Astrocyte (in vitro differentiated cells and primary cell): ENCODE measurements at regions not wholly inside any gene's neighbourhood (a gene's known extent, or its start where the extent isn't known, plus 50 kb on each side); places are given as distances from the start of the nearest gene placed in this dataset.

ENCODE experiments used
- DNase-seq: peaks from one replicate; pipeline ENCODE4 v3.0.0-alpha.2; 2010; ENCODE audit warnings: low read depth
- FAIRE-seq: peaks from 2 replicates; lab custom pipeline; 2011; peaks lifted over from hg19 to GRCh38; lab: Jason Lieb, UNC
- H2AFZ ChIP-seq: 2 replicates; pipeline ENCODE4 v1.6.0; 2012; ENCODE audit warnings: low read depth, low read length, inconsistent platforms
- H3K27ac ChIP-seq: 2 replicates; pipeline ENCODE4 v1.5.1; 2011; ENCODE audit warnings: low read depth, low read length, inconsistent platforms
- H3K27me3 ChIP-seq: 2 replicates; pipeline ENCODE4 v1.6.0; 2011; ENCODE audit warnings: low read length, inconsistent platforms; ENCODE audit not compliant: insufficient read depth
- H3K36me3 ChIP-seq: 2 replicates; pipeline ENCODE4 v1.5.1; 2011; ENCODE audit warnings: low read length, inconsistent platforms; ENCODE audit not compliant: insufficient read depth
- H3K4me1 ChIP-seq: 2 replicates; pipeline ENCODE4 v1.5.1; 2011; ENCODE audit warnings: low read length, inconsistent platforms; ENCODE audit not compliant: insufficient read depth
- H3K4me2 ChIP-seq: 2 replicates; pipeline ENCODE4 v1.6.0; 2012; ENCODE audit warnings: low read length, inconsistent platforms
- H3K4me3 ChIP-seq: 2 replicates; pipeline ENCODE4 v1.5.1; 2011; ENCODE audit warnings: low read depth, mild to moderate bottlenecking, low read length, inconsistent platforms; ENCODE audit not compliant: insufficient read depth
- H3K79me2 ChIP-seq: 2 replicates; pipeline ENCODE4 v1.6.0; 2012; ENCODE audit warnings: mild to moderate bottlenecking, low read length, inconsistent platforms; ENCODE audit not compliant: insufficient read depth
- H3K9ac ChIP-seq: 2 replicates; pipeline ENCODE4 v1.6.0; 2012; ENCODE audit warnings: mild to moderate bottlenecking, low read length, inconsistent platforms
- H3K9me3 ChIP-seq: 2 replicates; pipeline ENCODE4 v1.5.1; 2012; ENCODE audit warnings: low read depth, mild to moderate bottlenecking, low read length, inconsistent platforms; ENCODE audit not compliant: insufficient read depth
- H4K20me1 ChIP-seq: 2 replicates; pipeline ENCODE4 v1.6.0; 2012; ENCODE audit warnings: low read length, inconsistent platforms; ENCODE audit not compliant: insufficient read depth
- H3K27ac Mint-ChIP-seq: one replicate; pipeline ENCODE4 v1.8.0; 2021; ENCODE audit warnings: mild to moderate bottlenecking, mixed read lengths; ENCODE audit not compliant: unreplicated experiment
- H3K27me3 Mint-ChIP-seq: one replicate; pipeline ENCODE4 v1.8.0; 2021; ENCODE audit warnings: low read depth, mixed read lengths; ENCODE audit not compliant: unreplicated experiment
- H3K36me3 Mint-ChIP-seq: one replicate; pipeline ENCODE4 v1.8.0; 2021; ENCODE audit warnings: low read depth, mixed read lengths; ENCODE audit not compliant: unreplicated experiment
- H3K4me1 Mint-ChIP-seq: one replicate; pipeline ENCODE4 v1.8.0; 2021; ENCODE audit warnings: low read depth, mixed read lengths; ENCODE audit not compliant: unreplicated experiment
- H3K4me3 Mint-ChIP-seq: one replicate; pipeline ENCODE4 v1.8.0; 2021; ENCODE audit warnings: mild to moderate bottlenecking, moderate library complexity, mixed read lengths; ENCODE audit not compliant: unreplicated experiment
- H3K9me3 Mint-ChIP-seq: one replicate; pipeline ENCODE4 v1.8.0; 2021; ENCODE audit warnings: mild to moderate bottlenecking, mixed read lengths; ENCODE audit not compliant: unreplicated experiment
- EZH2 ChIP-seq: IDR thresholded peaks from 2 replicates; pipeline ENCODE4 v1.6.1; 2012; ENCODE audit warnings: mild to moderate bottlenecking, low read length, inconsistent platforms; ENCODE audit not compliant: insufficient read depth
- TF ChIP-seq, protein P1 (sequence below): IDR thresholded peaks from 2 replicates; pipeline ENCODE4 v1.5.1; 2011; ENCODE audit warnings: low read depth, mild to moderate bottlenecking, inconsistent platforms, low read length, moderate library complexity; ENCODE audit not compliant: insufficient read depth

DNA sequence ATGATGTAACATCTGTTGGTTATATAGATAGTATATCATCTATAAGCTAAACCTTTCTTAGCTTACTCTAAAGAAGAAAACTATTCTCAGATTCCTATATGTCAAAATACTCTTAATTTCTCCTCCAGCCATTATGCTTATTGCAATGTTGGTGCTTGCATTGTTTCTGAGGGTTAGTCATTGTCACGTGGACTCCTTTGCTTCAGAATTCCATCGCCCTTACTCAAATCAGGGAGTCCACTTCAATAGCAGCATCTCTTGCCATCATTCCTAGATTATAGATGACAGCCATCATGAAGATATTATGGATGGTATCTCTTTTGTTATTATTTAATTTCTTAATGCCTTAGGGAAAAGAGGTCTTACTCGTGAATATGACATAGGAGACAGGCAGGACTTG, 776.1 kb downstream of the TENT5A start:
- H3K9me3 ChIP-seq, result no peaks in the 10 kb centered on the region
- H3K4me2 ChIP-seq, result no peak overlapping the region
- H3K9ac ChIP-seq, result no peak overlapping the region
- DNase-seq, result no peak
- TF ChIP-seq EZH2, result no peak
- TF ChIP-seq, protein P1, sequence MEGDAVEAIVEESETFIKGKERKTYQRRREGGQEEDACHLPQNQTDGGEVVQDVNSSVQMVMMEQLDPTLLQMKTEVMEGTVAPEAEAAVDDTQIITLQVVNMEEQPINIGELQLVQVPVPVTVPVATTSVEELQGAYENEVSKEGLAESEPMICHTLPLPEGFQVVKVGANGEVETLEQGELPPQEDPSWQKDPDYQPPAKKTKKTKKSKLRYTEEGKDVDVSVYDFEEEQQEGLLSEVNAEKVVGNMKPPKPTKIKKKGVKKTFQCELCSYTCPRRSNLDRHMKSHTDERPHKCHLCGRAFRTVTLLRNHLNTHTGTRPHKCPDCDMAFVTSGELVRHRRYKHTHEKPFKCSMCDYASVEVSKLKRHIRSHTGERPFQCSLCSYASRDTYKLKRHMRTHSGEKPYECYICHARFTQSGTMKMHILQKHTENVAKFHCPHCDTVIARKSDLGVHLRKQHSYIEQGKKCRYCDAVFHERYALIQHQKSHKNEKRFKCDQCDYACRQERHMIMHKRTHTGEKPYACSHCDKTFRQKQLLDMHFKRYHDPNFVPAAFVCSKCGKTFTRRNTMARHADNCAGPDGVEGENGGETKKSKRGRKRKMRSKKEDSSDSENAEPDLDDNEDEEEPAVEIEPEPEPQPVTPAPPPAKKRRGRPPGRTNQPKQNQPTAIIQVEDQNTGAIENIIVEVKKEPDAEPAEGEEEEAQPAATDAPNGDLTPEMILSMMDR, result no peak
- Mint-ChIP-seq H3K4me1 (no peaks in the 10 kb centered on the region), H3K36me3 (no peaks in the 10 kb centered on the region), H3K4me3 (no peak overlapping the region), H3K27ac (no peak overlapping the region), H3K9me3 (no peaks in the 10 kb centered on the region), H3K27me3 (no peaks in the 10 kb centered on the region)
- FAIRE-seq, result no peak
- H3K27ac ChIP-seq, result no peak overlapping the region
- H3K4me1 ChIP-seq, result no peaks in the 10 kb centered on the region
- H2AFZ ChIP-seq, result no peak overlapping the region
- H3K27me3 ChIP-seq, result no peaks in the 10 kb centered on the region
- H4K20me1 ChIP-seq, result no peaks in the 10 kb centered on the region
- H3K4me3 ChIP-seq, result no peak overlapping the region
- H3K79me2 ChIP-seq, result no peaks in the 10 kb centered on the region
- no peaks in the 10 kb centered on the region for H3K36me3 ChIP-seq

GRCh38 chr6:80974579-80974978, 777.9 kb downstream of the TENT5A start:
- Mint-ChIP-seq H3K27me3 (no peaks in the 10 kb centered on the region), H3K4me3 (no peak overlapping the region), H3K9me3 (no peaks in the 10 kb centered on the region), H3K36me3 (no peaks in the 10 kb centered on the region), H3K27ac (no peak overlapping the region), H3K4me1 (no peaks in the 10 kb centered on the region)
- TF ChIP-seq EZH2, result no peak
- FAIRE-seq (no peak), DNase-seq (no peak)
- Histone ChIP-seq H3K27ac (no peak overlapping the region), H2AFZ (no peak overlapping the region), H3K36me3 (no peaks in the 10 kb centered on the region), H3K79me2 (no peaks in the 10 kb centered on the region), H3K4me3 (no peak overlapping the region), H4K20me1 (no peaks in the 10 kb centered on the region), H3K9me3 (no peaks in the 10 kb centered on the region), H3K27me3 (no peaks in the 10 kb centered on the region), H3K4me1 (no peaks in the 10 kb centered on the region), H3K4me2 (no peak overlapping the region), H3K9ac (no peak overlapping the region)

GRCh38 chr6:80969439-80969838, 783.0 kb downstream of the TENT5A start:
- H3K27me3 ChIP-seq, result no peaks in the 10 kb centered on the region
- no peaks in the 10 kb centered on the region for H3K4me1 ChIP-seq
- Mint-ChIP-seq H3K36me3 (no peaks in the 10 kb centered on the region), H3K9me3 (no peaks in the 10 kb centered on the region), H3K4me1 (no peaks in the 10 kb centered on the region), H3K27ac (no peak overlapping the region), H3K27me3 (no peaks in the 10 kb centered on the region), H3K4me3 (no peak overlapping the region)
- no peak overlapping the region for H2AFZ ChIP-seq
- TF ChIP-seq EZH2, result no peak
- TF ChIP-seq, protein P1, result no peak
- no peaks in the 10 kb centered on the region for H3K9me3 ChIP-seq
- no peaks in the 10 kb centered on the region for H3K36me3 ChIP-seq
- no peak overlapping the region for H3K9ac ChIP-seq
- DNase-seq (peak; percentile 61), FAIRE-seq (no peak)
- H3K4me3 ChIP-seq, result no peak overlapping the region
- H3K27ac ChIP-seq, result no peak overlapping the region
- no peak overlapping the region for H3K4me2 ChIP-seq
- H4K20me1 ChIP-seq, result no peaks in the 10 kb centered on the region
- H3K79me2 ChIP-seq, result no peaks in the 10 kb centered on the region
